GM19468 (cell line): ENCODE measurements at regions not wholly inside any gene's neighbourhood (a gene's known extent, or its start where the extent isn't known, plus 50 kb on each side); places are given as distances from the start of the nearest gene placed in this dataset.

Experiments used
- ATAC-seq: cut with Tn5 transposase; IDR thresholded peaks from one replicate; pipeline ENCODE4 v1.9.1; 2021; ENCODE audit warnings: mild to moderate bottlenecking, moderate library complexity, moderate number of reproducible peaks; ENCODE audit not compliant: unreplicated experiment; ENCODE audit errors: extremely low read depth

GRCh38 chr9:115241641-115242040 lies 123.7 kb upstream of the TNC start:
- ATAC-seq = no peak

- no peak for ATAC-seq
Observed at GRCh38 chr9:115249488-115249887, 131.5 kb upstream of the TNC start.

GRCh38 chr9:115250621-115251032 lies 132.7 kb upstream of the TNC start:
- no peak for ATAC-seq

GRCh38 chr9:115254287-115255180 lies 136.6 kb upstream of the TNC start:
- ATAC-seq = no peak

GRCh38 chr9:115261656-115262081 lies 143.7 kb upstream of the TNC start:
- ATAC-seq = no peak

- ATAC-seq = no peak
Observed at GRCh38 chr9:115262477-115262876, 144.5 kb upstream of the TNC start.

- ATAC-seq = no peak
Observed at GRCh38 chr9:115262952-115263351, 145.0 kb upstream of the TNC start.

GRCh38 chr9:115263371-115264075 lies 145.6 kb upstream of the TNC start:
- ATAC-seq = no peak

GRCh38 chr9:115264313-115264712 lies 146.4 kb upstream of the TNC start:
- ATAC-seq = no peak

- ATAC-seq = no peak
Observed at GRCh38 chr9:115267790-115268189, 149.8 kb upstream of the TNC start.

GRCh38 chr9:115275753-115276152 lies 157.8 kb upstream of the TNC start:
- no peak for ATAC-seq

GRCh38 chr9:115276621-115277020 lies 158.7 kb upstream of the TNC start:
- ATAC-seq = no peak

- no peak for ATAC-seq
Observed at GRCh38 chr9:115277301-115277700, 159.3 kb upstream of the TNC start.

- no peak for ATAC-seq
Observed at GRCh38 chr9:115278326-115279035, 160.5 kb upstream of the TNC start.

- ATAC-seq = no peak
Observed at GRCh38 chr9:115283395-115283794, 165.4 kb upstream of the TNC start.

- ATAC-seq = no peak
Observed at GRCh38 chr9:115285836-115286235, 167.9 kb upstream of the TNC start.

GRCh38 chr9:115286411-115286810 lies 168.5 kb upstream of the TNC start:
- ATAC-seq = no peak

- no peak for ATAC-seq
Observed at GRCh38 chr9:115289757-115290208, 171.8 kb upstream of the TNC start.

- ATAC-seq = no peak
Observed at GRCh38 chr9:115291841-115292240, 173.9 kb upstream of the TNC start.

- no peak for ATAC-seq
Observed at GRCh38 chr9:115292584-115293279, 174.8 kb upstream of the TNC start.
